Neural crest cell (in vitro differentiated cells): ENCODE measurements at regions not wholly inside any gene's neighbourhood (a gene's known extent, or its start where the extent isn't known, plus 50 kb on each side); places are given as distances from the start of the nearest gene placed in this dataset.

Experiments used
- DNase-seq: peaks from one replicate; pipeline ENCODE4 v3.0.0; 2021; ENCODE audit warnings: low read depth, mixed read lengths, low spot score
- H3K27ac Mint-ChIP-seq: one replicate; pipeline ENCODE4 v1.8.0; 2021; ENCODE audit warnings: mild to moderate bottlenecking, mixed read lengths; ENCODE audit not compliant: unreplicated experiment
- H3K27me3 Mint-ChIP-seq: 2 replicates; pipeline ENCODE4 v1.8.0; 2021; ENCODE audit warnings: low read depth, mild to moderate bottlenecking, mixed read lengths
- H3K36me3 Mint-ChIP-seq: 2 replicates; pipeline ENCODE4 v1.8.0; 2021; ENCODE audit warnings: low read depth, mild to moderate bottlenecking, mixed read lengths
- H3K4me1 Mint-ChIP-seq: 2 replicates; pipeline ENCODE4 v1.8.0; 2021; ENCODE audit warnings: mixed read lengths
- H3K4me3 Mint-ChIP-seq: one replicate; pipeline ENCODE4 v1.8.0; 2021; ENCODE audit warnings: mild to moderate bottlenecking, mixed read lengths
- H3K9me3 Mint-ChIP-seq: 2 replicates; pipeline ENCODE4 v1.8.0; 2021; ENCODE audit warnings: mixed read lengths
- CTCF ChIP-seq: fragments of 200-600 bp; sonication (generic); conservative IDR thresholded peaks from 2 replicates; pipeline ENCODE4 v1.5.0; 2021; ENCODE audit warnings: antibody characterized with exemption, mild to moderate bottlenecking

- peaks cover 16% of the 10 kb centered on the region for H3K27me3 Mint-ChIP-seq
- no peak for DNase-seq
- H3K36me3 Mint-ChIP-seq: no peaks in the 10 kb centered on the region
- no peaks in the 10 kb centered on the region for H3K9me3 Mint-ChIP-seq
- H3K27ac Mint-ChIP-seq: no peak overlapping the region
- no peak for TF ChIP-seq CTCF
- no peak overlapping the region for H3K4me3 Mint-ChIP-seq
- H3K4me1 Mint-ChIP-seq: no peaks in the 10 kb centered on the region
Observed at GRCh38 chr2:19527771-19528170, 169.3 kb upstream of the OSR1 start.

GRCh38 chr2:19525313-19525712, 166.9 kb upstream of the OSR1 start:
- Mint-ChIP-seq H3K9me3 (no peaks in the 10 kb centered on the region), H3K36me3 (no peaks in the 10 kb centered on the region), H3K4me3 (no peak overlapping the region), H3K4me1 (no peaks in the 10 kb centered on the region), H3K27ac (no peak overlapping the region), H3K27me3 (peaks cover 16% of the 10 kb centered on the region)
- no peak for DNase-seq
- TF ChIP-seq CTCF: no peak

DNA sequence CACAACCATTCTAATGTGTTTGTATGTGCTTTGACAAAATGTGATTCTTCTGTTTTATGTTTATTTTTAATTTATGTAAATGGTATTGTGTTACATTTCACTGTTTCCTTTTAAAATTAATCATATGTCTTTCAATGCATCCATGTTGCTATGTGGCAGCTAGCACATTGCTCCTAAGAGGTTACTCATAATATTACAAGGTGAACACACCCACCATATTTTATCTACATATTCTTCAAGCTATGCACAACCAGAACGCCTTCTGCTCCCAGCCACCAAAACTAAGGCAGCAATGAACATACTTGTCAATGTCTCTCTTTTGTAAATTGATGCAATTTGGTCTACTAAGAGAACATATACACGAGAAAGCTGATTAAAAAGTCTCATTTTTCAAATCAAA, 160.6 kb upstream of the OSR1 start:
- no peaks in the 10 kb centered on the region for H3K36me3 Mint-ChIP-seq
- H3K4me3 Mint-ChIP-seq: no peak overlapping the region
- no peaks in the 10 kb centered on the region for H3K4me1 Mint-ChIP-seq
- no peak overlapping the region for H3K27ac Mint-ChIP-seq
- peaks cover 13% of the 10 kb centered on the region for H3K27me3 Mint-ChIP-seq
- DNase-seq: no peak
- no peaks in the 10 kb centered on the region for H3K9me3 Mint-ChIP-seq
- no peak for TF ChIP-seq CTCF

GRCh38 chr2:19507137-19507536, 148.7 kb upstream of the OSR1 start:
- no peaks in the 10 kb centered on the region for H3K4me1 Mint-ChIP-seq
- DNase-seq: no peak
- peaks cover 2% of the 10 kb centered on the region for H3K9me3 Mint-ChIP-seq
- H3K4me3 Mint-ChIP-seq: no peak overlapping the region
- no peak for TF ChIP-seq CTCF
- peaks cover 26% of the 10 kb centered on the region for H3K27me3 Mint-ChIP-seq
- no peak overlapping the region for H3K27ac Mint-ChIP-seq
- H3K36me3 Mint-ChIP-seq: no peaks in the 10 kb centered on the region

DNA sequence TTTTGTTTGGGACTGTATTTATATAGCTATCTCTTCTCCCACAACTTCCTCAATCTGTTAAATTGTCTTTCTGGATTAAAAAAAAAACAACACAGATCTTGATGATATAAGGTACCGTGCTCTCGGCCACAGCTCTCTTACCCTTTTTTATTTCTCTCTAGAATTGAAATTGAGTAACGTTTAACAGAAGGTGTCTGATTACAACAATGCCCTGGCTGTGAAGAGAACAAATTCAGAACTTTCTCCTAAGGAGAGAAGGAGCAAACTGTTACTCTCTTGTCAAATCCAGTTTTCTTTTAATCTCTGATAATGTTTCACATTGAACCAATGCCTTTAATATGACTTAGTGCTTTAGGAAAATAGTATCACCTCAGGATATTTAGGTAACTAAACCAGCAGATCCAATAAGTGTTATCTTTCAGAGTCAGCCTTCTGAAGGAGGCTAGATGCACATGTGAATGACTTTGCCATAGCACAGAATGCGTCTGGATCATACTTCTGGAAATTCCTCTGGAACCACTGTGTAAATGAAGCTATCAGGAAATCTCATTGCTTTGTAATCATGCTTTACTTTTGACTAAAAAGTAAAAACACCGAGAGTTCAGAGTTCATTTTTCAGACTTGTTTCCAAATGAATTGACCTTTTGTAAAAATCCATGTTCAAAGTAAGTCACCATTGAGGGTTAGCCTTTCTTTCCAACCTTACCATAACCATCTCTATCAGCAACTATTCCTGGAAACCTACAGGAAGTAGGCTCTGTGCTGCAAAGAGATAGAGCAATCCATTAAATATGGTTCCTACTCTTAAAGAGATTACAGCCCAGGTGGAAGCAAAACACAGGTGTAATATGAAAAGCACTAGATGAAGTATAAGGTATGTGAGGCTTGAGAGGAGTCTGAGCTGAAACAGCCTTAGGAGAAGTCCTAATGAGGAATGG, 147.0 kb upstream of the OSR1 start:
- Mint-ChIP-seq H3K27ac (no peak overlapping the region), H3K36me3 (no peaks in the 10 kb centered on the region), H3K9me3 (no peaks in the 10 kb centered on the region), H3K27me3 (peaks cover 15% of the 10 kb centered on the region), H3K4me1 (no peaks in the 10 kb centered on the region), H3K4me3 (no peak overlapping the region)
- no peak for DNase-seq
- TF ChIP-seq CTCF: no peak
